Neuronal stem cell (in vitro differentiated cells): ENCODE measurements at regions not wholly inside any gene's neighbourhood (a gene's known extent, or its start where the extent isn't known, plus 50 kb on each side); places are given as distances from the start of the nearest gene placed in this dataset.

ENCODE experiments used
- DNase-seq: peaks from one replicate; pipeline ENCODE4 v3.0.0-alpha.2; 2013; ENCODE audit warnings: low spot score
- H2AFZ ChIP-seq: one replicate; pipeline ENCODE4 v1.6.1; 2013; ENCODE audit warnings: mild to moderate bottlenecking, low read length, inconsistent platforms
- H2AK5ac ChIP-seq: 2 replicates; pipeline ENCODE4 v1.6.1; 2013; ENCODE audit warnings: low read depth, mild to moderate bottlenecking, inconsistent platforms, low read length, moderate library complexity, mixed read lengths
- H2BK120ac ChIP-seq: 2 replicates; pipeline ENCODE4 v1.6.1; 2013; ENCODE audit warnings: low read depth, mild to moderate bottlenecking, inconsistent platforms, low read length, moderate library complexity, mixed read lengths
- H2BK12ac ChIP-seq: one replicate; pipeline ENCODE4 v1.6.1; 2013; ENCODE audit warnings: low read length, inconsistent platforms
- H2BK15ac ChIP-seq: 2 replicates; pipeline ENCODE4 v1.6.1; 2013; ENCODE audit warnings: mild to moderate bottlenecking, low read length, inconsistent platforms, mixed read lengths
- H2BK5ac ChIP-seq: one replicate; pipeline ENCODE4 v1.6.1; 2013; ENCODE audit warnings: inconsistent platforms, mild to moderate bottlenecking, low read length, moderate library complexity
- H3K14ac ChIP-seq: one replicate; pipeline ENCODE4 v1.6.1; 2013; ENCODE audit warnings: low read length, inconsistent platforms
- H3K18ac ChIP-seq: 2 replicates; pipeline ENCODE4 v1.6.1; 2013; ENCODE audit warnings: low read length, inconsistent platforms
- H3K23ac ChIP-seq: 2 replicates; pipeline ENCODE4 v1.6.1; 2013; ENCODE audit warnings: low read depth, mild to moderate bottlenecking, mixed read lengths, low read length, inconsistent platforms; ENCODE audit not compliant: poor library complexity
- H3K27ac ChIP-seq: replicated peaks from 3 replicates; pipeline ENCODE4 v1.5.1; 2013; ENCODE audit warnings: low read length, inconsistent platforms
- H3K27me3 ChIP-seq, 3 experiments: 2 replicates each; pipeline ENCODE4 v1.6.1; 2013; ENCODE audit warnings: low read length in 3 of 3, mild to moderate bottlenecking in 2 of 3, inconsistent platforms in 1 of 3, low read depth in 1 of 3, mixed read lengths in 1 of 3, moderate library complexity in 1 of 3; ENCODE audit not compliant: control insufficient read depth in 3 of 3, insufficient read depth in 3 of 3
- H3K36me3 ChIP-seq, 2 donors: replicated peaks in 1 of 2; 2 replicates each; pipeline ENCODE4 v1.6.1; 2013; ENCODE audit warnings: low read length in 2 of 2; ENCODE audit not compliant: control insufficient read depth in 2 of 2, insufficient read depth in 2 of 2
- H3K4ac ChIP-seq: 2 replicates; pipeline ENCODE4 v1.6.1; 2013; ENCODE audit warnings: inconsistent platforms, mild to moderate bottlenecking, low read length, moderate library complexity
- H3K4me1 ChIP-seq, 2 donors: 1 replicate in 1 of 2; 2 replicates in 1 of 2; pipeline ENCODE4 v1.6.1; 2013; ENCODE audit warnings: low read length in 2 of 2, low read depth in 1 of 2; ENCODE audit not compliant: control insufficient read depth in 2 of 2, insufficient read depth in 1 of 2
- H3K4me2 ChIP-seq: one replicate; pipeline ENCODE4 v1.6.1; 2013; ENCODE audit warnings: mild to moderate bottlenecking, low read length, inconsistent platforms; ENCODE audit not compliant: insufficient read depth, poor library complexity, severe bottlenecking
- H3K4me3 ChIP-seq, 2 donors: 2 replicates each; pipeline ENCODE4 v1.5.1; 2013; ENCODE audit warnings: low read length in 2 of 2, mild to moderate bottlenecking in 2 of 2, inconsistent platforms in 1 of 2, moderate library complexity in 1 of 2
- H3K79me1 ChIP-seq: one replicate; pipeline ENCODE4 v1.6.1; 2013; ENCODE audit warnings: low read depth, mild to moderate bottlenecking, inconsistent platforms, low read length, moderate library complexity
- H3K9ac ChIP-seq: one replicate; pipeline ENCODE4 v1.6.1; 2013; ENCODE audit warnings: mild to moderate bottlenecking, low read depth, low read length, inconsistent platforms; ENCODE audit not compliant: poor library complexity
- H3K9me3 ChIP-seq, 2 donors: replicated peaks in 1 of 2; 2 replicates each; pipeline versions ENCODE3 to v1.6.1; 2013; ENCODE audit warnings: low read length in 2 of 2, mild to moderate bottlenecking in 2 of 2, inconsistent platforms in 1 of 2, low read depth in 1 of 2, mixed read lengths in 1 of 2, moderate library complexity in 1 of 2; ENCODE audit not compliant: control insufficient read depth in 2 of 2, insufficient read depth in 1 of 2
- H4K8ac ChIP-seq: one replicate; pipeline ENCODE4 v1.6.1; 2013; ENCODE audit warnings: low read depth, mild to moderate bottlenecking, inconsistent platforms, low read length, moderate library complexity
- H4K91ac ChIP-seq: one replicate; pipeline ENCODE4 v1.6.1; 2013; ENCODE audit warnings: low read length, low read depth, mild to moderate bottlenecking, inconsistent platforms; ENCODE audit not compliant: poor library complexity
- WGBS, 2 donors: extraction: QIAGEN DNeasy Blood & Tissue Kit; methylation state at CpG; one replicate each; pipeline ENCODE4 v1.1.7; 2013; ENCODE audit warnings: missing lambda C conversion rate in 2 of 2, mixed read lengths in 1 of 2; ENCODE audit not compliant: insufficient read length in 2 of 2, insufficient replicate concordance in 1 of 2; ENCODE audit errors: extremely low coverage in 2 of 2; 5-methylcytosine and 5-hydroxymethylcytosine counted together

GRCh38 chr5:158058208-158059120 is 199.5 kb upstream of the CLINT1 start:
- no peaks in the 10 kb centered on the region for H3K4me1 ChIP-seq
- H3K79me1 ChIP-seq, result no peaks in the 10 kb centered on the region
- no peak overlapping the region for H3K23ac ChIP-seq
- no peak overlapping the region for H3K18ac ChIP-seq
- no peak overlapping the region for H2BK12ac ChIP-seq
- no peak overlapping the region for H3K4me2 ChIP-seq
- no peak overlapping the region for H2AK5ac ChIP-seq
- no peak overlapping the region for H4K91ac ChIP-seq
- H3K4ac ChIP-seq, result no peak overlapping the region
- no peak overlapping the region for H3K4me3 ChIP-seq
- H4K8ac ChIP-seq, result no peak overlapping the region
- H3K27ac ChIP-seq, result no peak overlapping the region
- no CpG with 5 or more reads among the region's 6 CpGs for WGBS, 2 donors
- no peak overlapping the region for H2AFZ ChIP-seq
- no peaks in the 10 kb centered on the region for H3K9me3 ChIP-seq
- H3K9ac ChIP-seq, result no peak overlapping the region
- peaks cover 0 to 2% (median 0%) of the 10 kb centered on the region in 3 experiments for H3K27me3 ChIP-seq
- H3K14ac ChIP-seq, result no peak overlapping the region
- H2BK120ac ChIP-seq, result no peak overlapping the region
- no peaks in the 10 kb centered on the region for H3K36me3 ChIP-seq
- no peak overlapping the region for H2BK5ac ChIP-seq
- no peak overlapping the region for H2BK15ac ChIP-seq
- no peak for DNase-seq

GRCh38 chr5:158056130-158056825 is 197.3 kb upstream of the CLINT1 start:
- Histone ChIP-seq H3K4me2 (no peak overlapping the region), H3K36me3 (no peaks in the 10 kb centered on the region), H2BK15ac (no peak overlapping the region), H3K4ac (no peak overlapping the region), H3K14ac (no peak overlapping the region), H3K4me1 (no peaks in the 10 kb centered on the region), H3K18ac (no peak overlapping the region), H3K23ac (no peak overlapping the region), H4K91ac (no peak overlapping the region), H3K79me1 (no peaks in the 10 kb centered on the region), H4K8ac (no peak overlapping the region), H3K9ac (no peak overlapping the region), H2AK5ac (no peak overlapping the region), H2BK120ac (no peak overlapping the region), H3K9me3 (no peaks in the 10 kb centered on the region), H2AFZ (no peak overlapping the region), H2BK12ac (no peak overlapping the region), H3K27me3 (peaks cover 0 to 2% (median 0%) of the 10 kb centered on the region in 3 experiments), H2BK5ac (no peak overlapping the region), H3K27ac (no peak overlapping the region), H3K4me3 (no peak overlapping the region)
- WGBS, 2 donors, result no CpG with 5 or more reads among the region's 5 CpGs
- no peak for DNase-seq

GRCh38 chr5:158055111-158055501 is 196.2 kb upstream of the CLINT1 start:
- WGBS, 2 donors, result no CpG with 5 or more reads among the region's 4 CpGs
- Histone ChIP-seq H2BK120ac (no peak overlapping the region), H3K4me3 (no peak overlapping the region), H3K27ac (no peak overlapping the region), H4K8ac (no peak overlapping the region), H3K9me3 (no peaks in the 10 kb centered on the region), H2AK5ac (no peak overlapping the region), H3K27me3 (peaks cover 0 to 2% (median 0%) of the 10 kb centered on the region in 3 experiments), H3K14ac (no peak overlapping the region), H3K4me2 (no peak overlapping the region), H2AFZ (no peak overlapping the region), H3K4ac (no peak overlapping the region), H2BK15ac (no peak overlapping the region), H3K18ac (no peak overlapping the region), H4K91ac (no peak overlapping the region), H3K36me3 (no peaks in the 10 kb centered on the region), H3K9ac (no peak overlapping the region), H3K23ac (no peak overlapping the region), H3K79me1 (no peaks in the 10 kb centered on the region), H3K4me1 (no peaks in the 10 kb centered on the region), H2BK12ac (no peak overlapping the region), H2BK5ac (no peak overlapping the region)
- no peak for DNase-seq
